ENCODE measurements at regions not wholly inside any gene's neighbourhood (a gene's known extent, or its start where the extent isn't known, plus 50 kb on each side); places are given as distances from the start of the nearest gene placed in this dataset.

DNA sequence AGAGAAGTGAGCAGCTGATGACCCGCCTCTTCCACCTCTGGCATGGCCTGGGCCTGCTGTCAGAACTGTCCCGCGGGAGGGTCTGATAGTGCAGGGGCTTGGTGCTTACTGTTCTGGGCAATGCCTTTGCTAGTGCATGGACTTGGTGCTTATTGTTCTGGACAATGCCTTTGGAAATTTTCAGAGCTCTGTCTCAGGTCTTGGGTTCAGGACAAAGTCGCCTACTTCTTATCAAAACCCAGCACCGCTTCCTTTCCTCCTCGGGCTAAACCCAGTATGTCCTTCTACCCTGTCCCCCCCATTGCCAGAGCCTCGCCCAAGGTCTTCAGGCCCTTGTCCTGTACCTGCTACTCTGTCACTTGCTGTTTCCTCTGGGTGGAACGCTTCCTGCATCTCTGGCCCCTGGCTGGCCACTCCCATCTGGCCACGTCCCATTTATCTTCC, 149.6 kb downstream of the ACKR3 start:
- no peak for DNase-seq

DNA sequence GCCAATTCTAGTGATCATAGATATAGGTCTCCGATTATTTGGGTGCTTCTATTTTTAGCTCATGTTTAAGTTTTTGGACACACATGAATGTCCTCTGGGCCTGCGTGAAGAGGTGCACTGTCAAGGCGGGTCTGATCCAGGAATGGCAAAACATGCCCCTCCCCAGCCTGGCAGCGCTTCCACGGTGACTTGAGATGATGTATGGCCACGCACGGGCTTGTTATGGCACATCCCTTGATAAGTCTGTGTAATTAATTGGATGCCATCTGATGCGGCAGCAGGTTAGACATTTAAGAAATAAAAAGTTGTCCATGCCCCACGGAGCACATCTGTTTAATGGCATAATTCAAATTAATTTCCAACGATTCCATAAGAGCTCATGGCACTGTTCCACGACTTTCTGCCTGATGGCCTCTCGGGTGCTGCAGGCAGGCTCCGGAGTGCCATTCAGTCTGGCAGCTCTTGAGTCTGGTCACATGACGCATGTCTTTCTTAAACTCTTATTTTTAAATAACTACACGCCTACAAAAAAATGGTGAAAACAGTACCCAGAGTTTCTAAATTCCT, 151.4 kb downstream of the ACKR3 start:
- no peak for DNase-seq

DNA sequence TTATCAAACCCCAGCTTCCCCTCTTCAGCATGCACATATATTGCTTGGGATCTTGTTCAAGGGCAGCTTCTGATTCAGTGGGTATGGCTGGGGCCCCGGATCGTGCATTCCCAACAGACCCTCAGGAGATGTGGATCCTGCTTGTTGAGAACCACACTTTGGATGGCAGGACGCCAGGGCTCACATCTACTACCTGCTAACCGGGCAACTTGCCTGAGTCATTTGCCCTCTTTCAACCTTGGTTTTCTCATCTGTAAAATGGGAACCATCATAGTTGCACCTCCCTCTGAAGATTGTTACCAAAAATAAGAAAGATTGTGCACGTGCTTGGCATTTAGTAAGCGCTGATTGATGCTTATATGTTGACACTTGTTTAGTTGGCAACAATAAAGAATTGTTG, 154.6 kb downstream of the ACKR3 start:
- DNase-seq, result no peak

DNA sequence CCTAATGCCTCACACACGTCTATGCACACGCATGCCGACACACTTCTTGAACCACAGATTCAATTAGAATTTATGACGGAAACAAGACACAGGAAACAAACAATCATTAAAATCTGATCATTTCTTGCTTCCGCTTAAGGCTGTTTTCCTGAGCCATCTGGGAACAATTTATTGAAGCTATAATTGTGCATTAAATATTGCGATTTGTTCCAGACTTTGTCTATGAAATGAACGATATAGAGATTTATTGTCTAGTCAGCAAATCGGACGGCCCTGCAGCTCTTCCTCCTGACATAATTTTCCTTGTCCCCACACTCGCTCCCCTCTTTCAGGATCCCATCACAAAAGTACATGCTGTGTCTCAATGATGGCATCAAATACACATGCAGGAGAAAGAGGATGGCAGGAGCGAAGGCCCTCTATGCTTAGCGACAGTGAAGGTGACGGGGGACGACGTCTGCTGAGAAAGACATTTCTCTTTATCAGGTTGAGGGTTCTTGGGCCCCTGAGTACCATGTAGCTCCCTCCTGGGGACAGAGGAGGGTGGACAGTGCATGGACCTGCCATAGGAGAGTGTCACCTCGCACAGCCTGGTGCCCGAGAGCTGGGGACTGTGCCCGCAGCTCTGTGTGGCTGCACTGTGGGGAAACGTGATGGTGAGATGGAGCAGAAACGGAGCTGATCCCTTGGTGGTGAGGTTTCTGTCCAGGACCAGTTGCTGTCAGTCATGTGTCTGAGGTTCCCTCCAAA, 157.3 kb downstream of the ACKR3 start:
- DNase-seq, result no peak

DNA sequence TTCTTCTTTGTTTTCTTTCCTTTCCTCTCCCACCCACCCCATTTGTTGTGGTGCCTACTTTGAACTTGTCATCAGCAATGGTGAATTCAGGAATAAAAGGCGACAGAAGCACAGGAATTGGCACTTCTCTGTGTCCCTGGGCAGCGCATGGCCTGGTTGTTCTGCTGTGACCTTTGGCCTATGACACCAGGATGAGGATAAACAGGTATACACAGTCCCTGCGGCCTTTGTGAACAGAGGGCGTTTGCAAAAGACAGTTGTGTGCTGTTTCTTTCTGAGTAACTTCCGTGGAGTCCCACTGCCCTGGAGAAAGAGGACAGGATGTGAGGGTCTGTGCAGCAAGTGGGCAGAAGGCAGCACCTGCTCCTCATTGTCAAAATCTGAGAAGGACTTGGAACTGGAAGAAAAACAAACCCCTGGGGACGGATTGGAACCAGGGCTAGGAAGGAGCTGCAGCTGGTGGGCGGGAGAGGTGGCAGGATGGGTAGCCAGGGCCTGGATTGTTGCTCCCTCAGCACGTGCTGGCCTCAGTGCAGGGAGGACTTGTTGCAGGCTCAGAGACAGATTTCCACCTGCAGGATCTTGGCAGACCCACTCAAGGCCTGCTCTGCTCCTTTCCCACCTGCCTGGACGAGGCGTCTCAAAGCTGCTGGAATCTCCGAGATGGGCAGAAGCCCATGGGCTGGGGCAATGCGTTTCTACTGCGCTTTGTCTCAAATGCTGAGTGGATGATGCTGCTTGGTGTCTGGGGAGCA, 159.5 kb downstream of the ACKR3 start:
- no peak for DNase-seq

DNA sequence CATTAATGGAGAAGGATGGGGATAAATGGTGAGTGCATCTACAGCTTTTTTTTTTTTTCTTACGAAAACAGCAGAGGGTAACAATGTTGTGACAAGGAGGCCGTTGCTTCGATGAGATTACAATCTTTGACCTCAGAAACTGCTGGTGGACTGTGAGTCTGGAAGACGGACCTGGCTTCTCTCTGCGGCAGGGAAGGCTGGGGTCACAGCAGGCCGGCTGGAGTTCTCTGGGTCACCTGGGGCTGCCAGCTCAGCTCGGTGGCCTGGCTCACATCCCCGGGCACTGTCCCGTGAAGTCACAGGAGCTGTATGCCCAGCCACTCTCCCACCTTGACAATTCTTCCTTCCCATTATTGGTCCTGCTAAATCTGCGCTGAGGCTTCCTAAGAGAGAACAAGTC, 160.8 kb downstream of the ACKR3 start:
- DNase-seq, result no peak

DNA sequence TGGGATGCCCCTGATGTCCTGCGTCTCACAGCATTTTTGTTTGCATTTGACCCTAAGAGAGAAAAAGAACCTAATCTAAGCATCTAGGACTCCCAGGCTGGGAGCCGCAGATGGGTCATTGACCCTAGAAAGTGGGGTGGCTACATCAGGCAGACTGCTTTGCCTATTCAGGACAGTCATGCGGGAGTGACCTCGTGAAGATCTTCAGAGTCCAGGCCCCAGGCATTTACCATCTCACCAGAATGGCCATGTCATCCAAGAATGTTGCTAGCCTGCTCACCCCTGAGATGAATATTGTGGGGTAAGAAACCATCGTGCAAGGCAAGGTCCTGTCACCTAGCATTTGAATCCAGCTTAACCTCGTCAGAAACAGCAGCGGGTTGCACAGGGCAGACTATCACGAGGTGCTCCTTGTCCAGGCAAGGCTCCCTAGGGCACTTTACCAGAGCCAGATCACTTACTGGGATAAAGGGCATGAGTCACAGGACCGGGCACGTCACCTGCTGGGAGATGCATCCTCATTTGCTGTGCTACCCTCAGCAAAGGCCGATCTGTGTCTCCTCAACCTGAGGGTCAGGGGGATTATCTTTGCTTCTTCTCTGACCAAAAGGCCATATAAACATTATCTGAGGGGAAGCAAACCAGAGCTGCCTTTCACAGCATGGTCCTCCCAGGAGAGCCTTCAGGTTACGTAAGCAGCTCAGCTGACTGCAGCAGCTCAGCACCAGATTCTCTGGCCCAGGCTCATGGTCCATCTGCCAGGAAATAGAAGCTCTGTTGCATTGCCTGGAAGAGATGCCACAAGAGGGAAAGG, 162.3 kb downstream of the ACKR3 start:
- DNase-seq, result no peak

DNA sequence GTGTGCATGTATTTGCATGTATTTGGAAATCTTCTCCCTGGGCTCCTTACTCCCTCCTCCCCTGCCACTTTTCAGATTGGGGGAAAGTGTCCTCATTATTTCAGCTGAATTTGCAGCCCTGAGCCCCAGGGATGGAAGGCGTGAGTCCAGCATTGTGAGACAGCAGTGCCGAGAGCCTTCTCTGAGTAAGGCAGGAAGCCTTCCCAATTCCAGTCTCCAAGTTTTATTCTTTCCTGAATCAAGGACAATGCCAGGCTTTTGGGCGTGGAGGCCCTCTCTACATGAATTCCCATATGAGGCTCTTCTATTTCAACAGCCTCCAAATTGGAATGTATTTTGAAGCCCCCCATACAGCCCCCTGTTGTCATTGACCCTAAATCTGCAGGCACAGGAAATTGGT, 163.5 kb downstream of the ACKR3 start:
- DNase-seq, result no peak

DNA sequence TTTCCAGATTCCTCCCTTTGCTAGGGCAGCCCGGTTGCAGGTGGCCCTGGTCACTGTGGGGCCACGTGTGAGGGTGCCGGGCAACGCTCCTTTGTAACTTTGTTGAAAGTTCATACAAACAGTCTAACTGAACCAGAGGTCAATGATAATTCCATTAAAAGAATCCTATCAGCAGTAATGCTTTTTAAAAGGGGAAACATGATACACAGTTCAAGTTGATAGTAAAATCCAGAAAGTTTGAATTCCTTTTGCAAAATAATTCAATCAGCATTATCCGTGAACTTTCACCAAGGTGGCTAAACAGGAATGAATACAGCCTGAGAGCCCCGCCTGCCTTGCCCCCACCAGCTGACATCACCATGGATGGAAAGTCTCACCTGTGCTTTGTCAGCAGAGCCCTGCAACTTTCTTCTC, 166.2 kb downstream of the ACKR3 start:
- no peak for DNase-seq

DNA sequence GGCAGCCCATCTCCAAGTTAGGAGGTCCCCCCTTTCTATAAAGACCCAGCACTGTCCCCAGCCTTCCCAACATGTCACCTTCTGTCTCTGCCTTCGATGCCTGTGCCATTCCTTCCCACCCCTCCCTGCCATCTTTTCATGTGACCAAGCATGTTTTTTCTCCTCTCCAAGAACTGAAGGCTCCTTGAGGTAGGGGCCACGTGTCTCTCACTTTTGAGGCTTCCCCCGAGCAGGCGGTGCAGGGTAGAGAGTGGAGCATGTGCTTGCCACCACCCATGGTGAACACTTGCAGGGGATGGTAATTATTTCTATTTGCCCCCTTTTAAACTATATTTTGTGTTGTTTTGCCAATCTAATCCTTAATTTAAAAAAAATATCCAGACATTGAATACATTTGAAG, 168.4 kb downstream of the ACKR3 start:
- DNase-seq, result no peak

DNA sequence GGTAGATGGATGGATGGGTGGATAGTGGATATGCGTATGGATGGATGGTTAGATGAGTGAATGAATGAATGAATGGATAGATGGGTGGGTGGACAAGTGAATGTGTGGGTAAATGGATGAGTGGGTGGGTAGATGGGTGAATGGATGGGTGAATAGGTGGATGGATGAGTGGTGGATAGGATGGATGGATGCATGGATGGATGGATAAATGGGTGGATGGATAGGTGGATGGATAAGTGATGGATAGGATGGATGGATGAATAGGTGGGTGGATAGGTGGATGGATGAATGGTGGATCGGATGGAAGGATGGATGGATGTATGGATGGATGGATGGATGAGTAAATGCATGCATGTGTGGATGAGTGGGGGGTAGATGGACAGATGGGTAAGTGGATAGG, 169.3 kb downstream of the ACKR3 start:
- no peak for DNase-seq

DNA sequence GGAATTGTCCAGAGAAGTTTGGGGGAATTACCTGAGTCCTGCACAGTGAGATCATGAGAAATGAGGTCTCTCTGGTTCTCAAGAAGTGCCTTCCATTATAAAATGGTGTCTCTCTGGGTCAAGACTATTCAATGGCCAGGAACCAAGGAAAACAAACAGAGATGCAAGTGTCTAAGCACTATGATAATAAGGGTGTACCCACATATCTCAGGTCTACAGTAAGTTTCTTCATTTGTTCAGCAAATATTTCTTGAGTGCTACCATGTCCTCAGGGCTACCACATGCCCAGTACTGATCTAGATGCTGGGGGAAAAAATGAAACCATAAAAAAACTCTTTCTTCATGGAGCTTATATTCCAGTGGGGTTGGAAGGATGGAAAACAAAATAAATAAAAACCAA, 170.0 kb downstream of the ACKR3 start:
- DNase-seq, result no peak

DNA sequence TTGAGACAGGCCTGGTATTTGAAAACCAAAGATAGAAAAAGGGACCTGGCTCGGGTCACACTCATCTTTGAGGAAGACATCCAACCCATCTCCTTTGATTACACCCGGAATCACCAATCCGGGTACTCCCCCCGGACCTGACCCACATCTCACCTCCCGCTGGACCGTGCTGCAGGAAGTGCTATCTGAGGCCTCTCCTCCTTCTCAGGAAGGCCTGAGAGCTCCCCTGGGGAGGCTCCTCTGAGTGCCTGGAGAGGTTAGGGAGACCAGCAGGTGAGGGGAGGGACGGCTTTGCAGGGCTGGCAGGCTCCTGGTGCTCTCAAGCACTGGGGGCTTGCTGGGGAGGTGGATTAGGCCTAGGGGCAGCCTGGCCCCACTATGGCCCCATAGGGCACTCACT, 170.9 kb downstream of the ACKR3 start:
- DNase-seq, result no peak

DNA sequence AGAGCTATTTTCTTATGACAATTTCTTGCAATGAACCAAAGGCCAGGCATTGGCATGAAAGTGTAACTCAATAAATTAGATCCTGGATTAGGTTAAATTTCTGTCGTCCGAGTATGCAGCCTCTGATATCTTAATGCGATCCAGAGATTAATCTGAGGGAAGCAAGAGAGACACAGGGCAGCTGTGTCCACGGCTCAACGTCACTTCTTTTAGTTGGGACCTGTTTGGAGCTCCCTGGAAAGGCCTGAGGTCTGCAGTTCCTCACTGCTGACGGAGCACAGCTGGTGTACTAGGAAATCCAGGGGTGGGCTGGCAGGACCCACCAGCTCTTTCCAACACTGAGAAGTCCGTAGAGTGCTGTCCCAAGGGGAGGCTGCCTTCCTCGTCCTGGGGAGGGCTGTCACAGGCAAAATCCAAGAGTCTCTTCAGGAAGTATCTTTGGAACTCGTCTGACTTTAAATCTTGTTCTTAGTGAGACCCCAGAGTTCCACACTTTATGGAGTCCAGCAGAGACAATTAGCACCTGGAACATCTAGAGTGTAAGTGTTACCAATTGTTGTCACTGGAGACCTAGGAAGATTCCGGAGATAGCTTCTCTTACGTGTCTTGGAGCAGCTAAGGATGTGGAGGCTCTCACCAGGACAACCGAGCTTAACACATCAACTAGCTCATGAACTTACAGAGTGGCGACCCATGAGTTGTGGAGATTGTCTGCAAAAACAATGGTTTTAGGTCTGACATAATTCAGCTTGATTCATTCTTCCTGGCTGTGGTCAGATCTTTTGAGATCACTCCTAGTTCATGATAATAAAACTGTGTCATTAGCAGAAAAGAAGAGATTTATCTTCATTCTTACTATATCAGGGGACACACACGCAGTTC, 173.7 kb downstream of the ACKR3 start:
- no peak for DNase-seq

DNA sequence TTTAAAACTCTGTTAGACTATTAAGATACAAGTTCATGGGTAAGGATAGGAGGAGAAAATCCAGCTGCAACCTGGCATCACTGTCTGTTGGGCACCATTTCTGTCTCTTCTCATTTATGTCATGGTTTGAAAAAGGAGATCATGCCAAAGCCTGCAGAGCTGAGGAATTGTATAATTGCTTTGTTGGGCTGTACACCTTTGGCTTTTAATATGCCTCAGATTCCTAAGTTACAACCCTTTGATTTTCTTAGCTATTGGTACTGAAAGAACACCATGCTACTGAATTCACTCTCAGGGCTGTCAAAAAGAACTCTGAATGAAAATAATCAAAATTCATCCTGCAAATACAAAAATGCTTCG, 174.3 kb downstream of the ACKR3 start:
- DNase-seq, result no peak

DNA sequence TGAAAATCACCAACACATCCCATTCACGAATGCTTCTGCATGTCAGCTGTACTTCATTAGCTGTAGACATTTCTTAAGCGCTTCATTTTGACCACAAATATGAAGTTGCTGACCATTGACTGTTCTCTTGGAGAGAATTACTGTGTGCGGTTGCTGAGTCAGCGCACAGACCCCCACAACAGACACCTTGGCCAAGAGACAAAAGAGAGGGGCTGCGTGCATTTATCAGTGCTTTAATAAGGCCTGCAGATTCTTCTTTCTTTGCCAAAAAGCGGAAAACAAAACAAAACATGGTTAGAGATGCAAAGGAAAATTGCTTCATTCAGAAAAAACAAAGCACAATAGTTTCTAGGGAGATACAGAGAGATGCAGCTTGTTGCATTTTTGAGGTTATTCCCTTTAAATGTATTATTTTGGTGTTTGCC, 174.7 kb downstream of the ACKR3 start:
- no peak for DNase-seq

DNA sequence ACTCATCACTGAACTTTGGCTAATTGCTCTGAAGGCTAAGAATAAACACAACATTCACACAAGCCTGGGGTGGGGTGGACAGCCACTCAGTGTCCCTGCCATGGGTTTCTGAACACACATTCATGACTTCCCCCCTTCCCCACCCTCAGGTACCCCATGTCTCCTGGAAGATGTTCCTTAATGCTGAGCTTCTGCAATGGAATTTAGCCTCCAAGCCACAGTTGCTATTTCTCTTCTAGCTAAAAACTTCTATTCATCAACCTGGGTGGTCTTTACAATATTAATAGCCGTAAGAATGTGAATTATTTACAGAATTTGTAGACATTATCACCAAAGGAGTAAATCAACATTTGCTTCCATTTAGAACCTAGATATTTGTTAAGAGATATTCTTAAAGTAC, 175.1 kb downstream of the ACKR3 start:
- DNase-seq, result no peak

DNA sequence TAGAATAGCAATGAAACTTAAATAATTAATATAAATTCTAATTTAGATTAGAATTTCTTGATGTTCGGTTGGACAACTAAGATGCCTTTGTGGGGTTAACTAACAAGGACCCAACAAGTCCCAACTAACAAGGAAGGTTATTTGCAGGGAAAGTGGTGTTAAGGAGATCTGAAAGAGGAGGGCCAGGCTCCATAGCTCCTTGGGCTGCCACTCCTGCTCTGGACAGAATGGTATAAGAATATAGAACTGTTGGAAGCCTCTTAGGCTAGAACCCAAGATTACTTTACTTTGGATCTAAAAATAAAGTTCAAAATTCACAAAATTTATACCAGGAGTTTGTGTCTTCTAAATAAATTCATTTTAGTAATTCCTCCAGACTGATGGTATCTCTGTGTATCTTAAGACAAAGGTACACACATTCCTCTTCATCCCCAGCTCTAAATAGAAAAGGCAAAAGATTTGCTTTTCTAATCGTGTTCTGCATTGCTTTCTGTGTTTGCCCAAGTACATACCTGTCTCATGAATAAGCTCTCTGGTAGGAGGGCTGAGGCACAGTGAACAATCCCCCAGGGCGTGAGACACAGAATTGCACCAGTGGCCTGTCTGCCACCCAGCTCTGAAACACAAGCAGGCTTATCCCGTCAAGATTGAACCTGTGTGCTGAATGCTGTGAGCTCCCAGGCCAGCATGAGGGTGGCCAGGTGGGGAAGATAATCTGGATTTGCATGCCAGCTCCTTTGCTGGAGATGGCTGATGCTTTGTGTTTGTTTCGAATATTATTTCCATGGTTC, 176.0 kb downstream of the ACKR3 start:
- DNase-seq, result no peak

DNA sequence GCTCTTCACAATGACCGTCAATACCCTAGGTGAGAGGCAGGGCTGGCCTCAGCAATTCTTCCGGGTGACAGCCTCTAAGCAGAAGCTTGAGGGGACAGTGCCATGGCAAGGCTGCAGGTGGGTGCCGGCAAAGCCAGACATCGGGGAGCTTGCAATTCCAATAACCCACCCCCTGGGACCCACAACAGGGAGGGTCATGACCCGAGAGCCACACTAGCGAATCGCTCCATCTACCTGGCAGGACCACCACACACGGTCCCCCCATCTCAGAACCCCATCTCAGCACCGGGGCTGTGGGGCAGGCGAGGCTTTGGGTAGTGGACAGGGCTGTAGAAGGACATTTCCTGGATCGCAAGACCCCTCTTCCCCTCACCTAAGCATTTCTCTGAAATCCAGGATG, 177.2 kb downstream of the ACKR3 start:
- no peak for DNase-seq

DNA sequence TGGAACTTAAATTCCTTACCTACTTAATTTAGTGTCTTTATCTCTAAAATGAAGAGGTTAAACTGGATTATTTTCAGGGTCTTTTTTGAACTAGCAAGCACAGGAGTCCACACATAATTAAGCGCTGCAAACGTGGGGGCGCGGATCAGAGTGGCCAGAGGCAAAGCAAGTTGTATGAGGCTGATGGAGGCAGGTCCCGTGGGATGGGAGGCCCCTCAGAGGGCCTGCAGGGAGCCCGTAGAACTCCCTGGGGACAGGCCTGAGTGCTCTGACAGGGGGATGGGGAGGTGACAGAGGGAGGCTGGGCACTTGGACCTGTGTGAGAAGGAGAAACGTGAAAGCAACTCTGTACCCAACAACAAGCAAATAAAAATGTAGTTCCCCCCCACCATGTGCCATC, 177.8 kb downstream of the ACKR3 start:
- DNase-seq, result no peak

DNA sequence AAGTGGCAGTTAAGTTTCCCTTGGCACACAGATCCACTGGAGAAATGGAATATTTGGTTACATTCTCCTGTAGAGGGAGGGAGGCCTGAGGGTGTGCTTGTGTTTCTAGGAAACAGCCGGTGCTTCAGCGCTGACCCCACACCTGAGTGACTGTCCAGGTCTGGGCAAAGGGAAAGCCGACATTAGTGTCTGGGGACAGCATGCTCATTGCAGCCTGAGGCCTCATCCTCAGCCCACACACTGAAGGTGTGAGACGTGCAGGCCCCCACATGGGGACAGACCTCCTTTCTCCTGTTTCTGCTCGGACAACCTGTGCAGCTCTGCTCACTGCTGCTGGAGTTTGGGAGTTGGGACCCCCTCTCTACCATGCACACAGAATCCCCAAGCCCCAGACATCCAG, 178.3 kb downstream of the ACKR3 start:
- no peak for DNase-seq

DNA sequence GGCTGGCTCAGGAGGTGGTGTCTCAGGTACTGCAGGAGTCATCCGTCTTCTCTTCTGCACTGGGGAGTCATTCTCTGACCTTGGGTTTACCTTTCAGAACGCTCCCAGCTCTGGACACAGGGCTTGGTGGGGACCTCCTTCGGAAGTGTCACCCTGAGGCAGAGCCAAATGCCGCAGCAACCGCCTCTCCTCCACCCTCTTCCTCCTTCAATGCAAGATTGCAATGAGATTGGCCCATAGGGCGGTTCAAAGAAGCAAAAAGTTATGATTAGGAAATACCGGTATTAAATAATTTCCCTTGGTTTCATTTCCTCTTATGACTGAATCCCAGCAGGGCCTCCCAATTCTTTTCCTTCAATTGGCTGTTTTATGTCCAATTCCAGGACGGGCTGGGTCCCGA, 178.8 kb downstream of the ACKR3 start:
- DNase-seq, result no peak
